Activated CD4-positive, alpha-beta T cell treated with anti-CD3 and anti-CD28 coated beads, Interleukin-10, Interleukin-2, amounts not matched to agents 100 ng/mL and 50 ng/mL, durations not matched to agents 16 hours and 8 hours (primary cell): ENCODE measurements at regions not wholly inside any gene's neighbourhood (a gene's known extent, or its start where the extent isn't known, plus 50 kb on each side); places are given as distances from the start of the nearest gene placed in this dataset.
"Not testable (repeated sequence)": the region's sequence is repeated elsewhere in the genome, so short reads cannot be mapped to it uniquely, and the experiment has no call there.

Source experiments
- DNase-seq: peaks from one replicate; pipeline ENCODE4 v3.0.0-alpha.2; 2020

DNA sequence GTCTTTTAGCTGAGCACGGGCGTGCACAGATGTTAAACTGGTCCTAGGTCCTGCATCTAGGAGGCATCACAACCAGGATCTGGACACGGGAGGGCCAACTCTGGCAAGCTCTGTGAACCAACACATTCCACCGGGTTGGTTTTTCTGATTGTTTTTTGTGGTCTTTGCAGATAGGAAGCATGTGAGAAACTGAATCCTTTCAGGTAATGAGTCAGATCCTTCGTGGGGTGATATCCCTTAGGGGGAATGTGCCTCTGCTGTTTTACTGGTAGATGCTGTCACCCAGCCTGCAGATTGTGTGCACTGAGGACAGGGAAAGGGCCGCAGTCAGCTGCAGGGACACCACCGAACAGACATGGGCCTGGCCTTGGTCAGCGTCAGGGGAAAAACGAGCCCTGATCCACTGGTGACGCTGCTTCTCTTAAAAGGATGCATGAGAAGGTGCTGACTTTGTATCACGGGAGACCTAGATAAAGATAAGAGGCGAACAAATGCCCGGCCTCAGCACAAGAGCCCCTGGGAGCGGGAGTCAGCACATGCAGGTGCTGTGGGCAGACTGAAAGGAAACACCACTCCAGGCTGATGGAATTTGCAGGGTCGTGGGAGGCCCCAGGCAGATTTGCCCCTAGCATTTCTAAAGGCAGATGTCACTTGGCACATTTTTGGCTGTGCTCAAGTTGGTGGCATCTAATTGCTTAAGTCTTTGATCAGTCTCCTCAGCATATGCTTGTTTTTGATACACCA is 51.1 kb downstream of the DOP1B start:
- peak; percentile 71 for DNase-seq

DNA sequence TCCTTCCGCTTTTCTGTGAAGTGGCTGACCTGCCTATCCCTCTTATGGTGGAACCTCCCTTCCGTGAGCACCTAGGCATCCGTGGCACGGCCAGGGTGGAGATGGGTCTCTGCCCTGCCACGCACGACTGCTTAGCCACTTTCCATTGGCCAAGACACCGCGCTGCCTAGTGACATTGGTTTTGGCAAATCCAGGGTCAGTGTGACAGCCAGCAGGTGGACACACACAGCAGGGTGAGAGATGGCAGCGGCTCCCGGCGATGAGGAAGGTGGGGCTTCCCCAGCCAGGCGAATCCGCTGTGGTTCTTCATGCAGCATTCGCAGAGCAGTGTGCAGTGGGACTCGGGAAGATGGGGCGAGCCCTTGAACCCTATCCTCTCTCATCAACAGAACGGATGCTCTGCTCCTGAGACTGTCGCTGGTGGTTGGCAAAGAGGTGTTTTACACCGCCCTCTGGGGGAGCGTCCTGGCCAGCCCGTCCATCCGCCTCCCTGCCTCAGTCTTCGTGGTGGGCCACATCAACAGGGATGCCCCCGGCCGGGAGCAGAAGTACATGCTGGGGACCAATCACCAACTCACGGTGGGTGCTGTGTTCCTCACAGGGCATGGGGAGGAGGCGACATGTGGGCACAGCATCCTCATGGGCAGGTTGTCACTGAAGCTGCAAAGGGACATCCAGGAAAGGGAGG is 51.8 kb downstream of the DOP1B start:
- DNase-seq: no peak

DNA sequence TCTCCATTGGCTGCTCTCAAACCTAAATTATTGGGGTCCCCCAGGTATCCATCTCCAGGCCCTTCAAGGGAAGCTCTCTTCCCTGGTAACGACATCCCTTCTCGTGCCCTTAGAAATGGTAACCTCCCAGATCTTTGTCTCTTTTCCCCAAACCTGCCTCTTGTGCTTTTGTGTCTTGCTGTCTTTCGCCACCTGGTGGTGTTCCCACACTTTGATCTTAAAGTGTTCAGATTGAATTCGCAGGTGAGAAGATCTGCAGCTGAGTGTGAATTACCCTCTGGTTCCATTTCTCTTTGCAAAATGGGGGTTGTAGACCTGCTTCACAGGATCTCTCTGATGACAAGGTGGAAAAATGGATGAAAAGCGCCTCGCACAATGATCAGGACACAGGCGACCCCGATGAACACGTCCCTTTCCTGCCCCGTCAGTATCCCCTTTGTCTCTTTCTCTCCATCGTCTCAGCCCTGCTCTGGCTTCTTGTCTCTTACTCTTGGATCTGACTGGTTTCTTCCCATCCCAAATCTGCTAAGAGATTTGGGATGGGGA is 53.1 kb downstream of the DOP1B start:
- DNase-seq: peak; percentile 65

DNA sequence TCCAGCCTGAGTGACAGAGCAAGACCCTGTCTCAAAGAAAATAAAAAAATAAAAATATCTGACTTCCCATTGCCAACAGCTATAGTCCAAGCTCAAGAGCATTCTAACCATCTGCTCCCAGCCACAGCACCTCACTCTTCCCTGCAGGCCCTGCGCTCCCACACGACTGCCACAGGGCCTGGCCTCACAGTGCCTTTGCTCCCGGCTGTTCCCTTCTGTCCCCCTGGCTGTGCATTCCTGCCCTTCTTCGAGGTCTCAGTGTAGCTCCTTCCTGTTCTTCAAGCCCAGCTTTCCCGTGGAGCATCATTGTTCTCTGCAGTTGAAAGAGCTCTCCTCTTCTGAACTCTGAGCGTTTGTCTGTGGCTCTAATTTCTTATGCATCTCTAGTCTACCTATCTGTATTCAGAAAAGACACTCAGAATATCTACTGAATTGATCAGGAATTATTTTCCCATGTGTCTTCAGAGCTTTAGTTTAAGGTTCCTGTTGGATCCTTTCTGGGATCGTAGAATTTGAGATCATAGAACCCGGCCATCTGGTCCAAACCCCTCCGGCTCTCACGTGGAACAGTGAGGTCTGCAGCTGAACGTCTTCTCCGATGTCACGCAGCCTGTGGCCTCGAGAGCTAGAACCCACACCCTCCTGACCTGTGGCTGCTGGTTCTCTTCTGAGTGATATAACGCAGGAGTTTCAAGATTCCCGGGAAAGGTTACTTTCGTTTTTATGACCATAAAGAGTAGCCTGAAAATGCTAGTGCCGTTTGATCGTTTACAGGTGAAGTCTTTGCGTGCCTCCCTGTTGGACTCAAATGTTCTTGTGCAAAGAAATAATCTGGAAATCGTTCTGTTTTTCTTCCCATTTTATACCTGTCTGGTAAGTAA is 54.4 kb downstream of the DOP1B start:
- no peak for DNase-seq

DNA sequence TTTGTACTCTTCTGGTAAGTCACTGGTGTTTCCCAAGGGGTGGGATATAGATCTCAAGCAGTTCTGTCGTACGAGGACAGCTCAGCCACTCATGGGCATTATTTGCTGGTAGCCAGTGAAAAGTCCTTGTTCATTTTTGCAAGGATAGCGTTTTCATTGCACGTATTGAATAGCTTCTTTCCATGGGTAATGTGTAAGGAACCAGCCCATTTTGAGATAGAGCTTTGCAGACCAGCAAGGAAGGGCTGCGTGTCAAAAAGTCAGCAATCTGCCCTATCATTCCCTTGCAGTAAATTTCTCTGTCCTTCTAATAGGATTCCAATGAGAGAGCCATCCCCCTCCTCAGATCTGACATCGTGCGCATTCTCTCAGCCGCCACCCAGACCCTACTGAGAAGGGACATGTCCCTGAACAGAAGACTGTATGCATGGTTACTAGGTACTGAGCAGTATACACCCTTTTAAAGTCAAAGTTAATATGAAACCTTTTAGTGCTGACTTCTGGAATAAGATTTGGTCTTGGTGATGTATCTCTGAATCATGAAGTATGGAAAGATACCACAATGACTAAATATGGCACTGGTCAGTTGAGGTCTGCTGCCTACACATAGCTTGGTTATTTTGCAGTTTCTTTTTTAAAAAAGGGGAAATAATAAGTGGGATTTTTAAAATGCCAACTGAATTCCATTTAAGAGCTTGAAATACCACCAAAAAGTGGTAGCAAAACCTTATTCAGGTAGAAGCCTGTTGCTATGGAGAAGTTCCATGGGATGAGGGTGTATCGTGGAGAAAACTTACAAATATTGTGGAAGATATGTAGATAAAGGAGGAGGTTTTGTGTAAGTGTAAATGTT is 55.3 kb downstream of the DOP1B start:
- peak; percentile 5 for DNase-seq

DNA sequence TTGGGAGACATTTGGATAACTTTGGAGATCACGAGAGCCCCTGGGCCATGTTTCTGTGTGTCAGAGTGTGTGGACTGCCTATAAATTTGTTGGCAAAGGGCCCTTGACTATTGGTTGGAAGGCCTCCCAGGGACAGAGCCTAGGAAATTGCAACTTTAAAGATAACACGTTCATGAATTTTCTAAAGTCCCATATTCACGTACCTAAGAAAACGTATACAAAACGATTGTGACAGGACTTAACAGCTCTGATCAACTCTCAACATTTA is 55.8 kb downstream of the DOP1B start:
- no peak for DNase-seq

DNA sequence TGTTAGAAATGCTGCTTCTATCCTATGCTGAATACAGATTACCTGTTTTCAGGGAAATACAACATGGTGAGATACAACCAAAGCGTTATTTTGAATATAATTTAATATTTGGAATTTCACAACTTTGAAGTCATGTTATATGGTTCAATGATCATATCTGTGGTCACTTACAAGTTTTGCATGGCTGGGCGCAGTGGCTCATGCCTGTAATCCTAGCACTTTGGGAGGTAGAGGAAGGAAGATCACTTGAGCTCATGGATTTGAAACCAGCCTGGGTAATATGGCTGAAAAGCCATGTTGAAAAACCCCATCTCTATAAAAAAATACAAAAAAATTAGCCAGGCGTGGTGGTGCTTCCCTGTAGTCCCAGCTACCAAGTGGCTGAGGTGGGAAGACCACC is 57.9 kb downstream of the DOP1B start:
- DNase-seq: no peak

DNA sequence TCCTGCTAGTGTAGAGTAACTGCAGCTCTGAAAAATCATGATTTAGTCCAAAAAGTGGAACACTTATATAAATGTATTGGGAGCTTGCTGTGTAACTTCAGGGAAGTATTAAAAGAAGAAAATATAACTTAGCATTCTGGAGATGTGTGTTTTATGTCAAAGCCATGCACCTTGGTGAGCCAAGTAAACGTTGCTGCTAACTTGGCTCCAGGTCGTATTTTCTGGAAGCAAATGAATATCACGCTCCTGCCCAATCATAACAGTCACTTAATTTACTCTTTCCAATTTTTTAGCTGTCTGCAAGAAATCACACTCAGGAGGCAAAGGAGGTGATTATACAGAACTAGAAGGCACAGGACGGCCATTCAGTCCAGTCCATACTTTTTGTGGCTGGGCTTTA is 61.1 kb downstream of the DOP1B start:
- DNase-seq: no peak

DNA sequence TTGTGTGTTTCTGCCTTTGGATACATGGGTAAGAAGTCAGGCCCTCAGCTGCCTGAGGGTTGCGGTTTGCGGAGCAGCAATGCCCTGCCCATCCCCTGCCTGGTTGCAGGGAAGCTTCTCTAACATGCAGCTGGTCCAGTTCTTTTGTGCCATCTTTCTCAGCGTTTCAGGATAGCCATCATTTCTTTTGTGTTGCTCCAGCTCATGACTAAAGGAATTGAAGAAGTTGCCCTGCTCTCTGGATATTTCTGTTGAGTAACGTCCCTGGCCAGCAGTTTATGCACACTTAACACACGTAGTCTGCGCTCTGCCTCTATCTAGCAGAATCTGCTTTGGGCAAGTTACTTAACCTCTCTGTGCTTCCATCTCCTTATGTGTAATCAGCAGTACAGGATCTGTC is 62.1 kb downstream of the DOP1B start:
- DNase-seq: no peak

DNA sequence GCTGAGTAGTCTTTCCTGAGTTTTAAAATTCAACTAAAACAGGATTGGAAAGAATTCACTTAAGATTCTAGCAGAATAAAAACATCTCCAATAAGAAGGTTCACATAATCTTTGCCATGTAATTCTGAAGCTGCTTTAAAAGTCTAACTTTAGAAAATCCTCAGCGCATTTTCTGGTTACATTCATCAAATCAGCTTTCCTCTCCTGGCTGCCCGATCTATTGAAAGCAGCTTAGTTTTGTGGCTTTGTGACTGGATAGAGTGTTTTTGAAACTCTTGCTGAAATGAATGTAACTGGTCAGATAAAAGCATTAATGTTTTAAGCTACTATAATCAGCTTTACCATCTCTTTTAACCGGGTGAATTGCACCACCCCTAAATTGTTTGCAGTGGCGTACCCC is 66.8 kb downstream of the DOP1B start:
- DNase-seq: no peak

DNA sequence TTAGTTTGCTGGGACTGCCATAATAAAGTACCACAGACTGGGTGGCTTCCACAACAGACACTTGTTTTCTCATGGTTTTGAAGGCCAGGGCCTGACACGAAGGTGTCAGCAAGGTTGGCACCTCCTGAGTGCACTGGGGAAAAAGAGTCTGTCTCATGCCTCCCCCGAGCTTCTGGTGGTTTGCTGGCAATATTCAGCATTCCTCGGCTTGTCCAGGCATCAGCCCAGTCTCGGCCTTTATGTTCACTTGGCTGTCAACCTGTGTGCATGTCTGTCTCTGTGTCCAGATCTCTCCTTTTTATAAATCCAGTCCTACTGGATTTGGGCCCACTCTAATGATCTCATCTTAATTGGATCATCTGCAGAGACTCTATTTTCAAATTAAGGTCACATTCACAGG is 72.6 kb downstream of the DOP1B start:
- no peak for DNase-seq

DNA sequence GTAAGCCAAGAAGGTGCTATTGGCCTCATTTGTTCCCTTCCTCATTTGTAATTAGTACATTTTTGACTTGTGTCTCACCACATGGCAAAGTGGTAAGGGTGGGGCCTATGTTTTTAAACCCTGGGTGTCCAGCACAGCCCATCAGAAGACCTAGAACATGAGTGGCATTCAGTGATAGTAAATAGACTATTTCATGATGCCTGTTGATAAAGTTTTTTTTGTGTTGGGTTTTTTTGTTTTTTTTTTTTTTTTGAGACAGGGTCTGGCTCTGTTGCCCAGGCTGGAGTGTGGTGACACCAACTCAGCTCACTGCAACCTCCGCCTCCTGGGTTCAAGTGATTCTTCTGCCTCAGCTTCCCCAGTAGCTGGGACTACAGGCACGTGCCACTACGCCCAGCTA is 74.8 kb downstream of the DOP1B start:
- not testable (repeated sequence) for DNase-seq

DNA sequence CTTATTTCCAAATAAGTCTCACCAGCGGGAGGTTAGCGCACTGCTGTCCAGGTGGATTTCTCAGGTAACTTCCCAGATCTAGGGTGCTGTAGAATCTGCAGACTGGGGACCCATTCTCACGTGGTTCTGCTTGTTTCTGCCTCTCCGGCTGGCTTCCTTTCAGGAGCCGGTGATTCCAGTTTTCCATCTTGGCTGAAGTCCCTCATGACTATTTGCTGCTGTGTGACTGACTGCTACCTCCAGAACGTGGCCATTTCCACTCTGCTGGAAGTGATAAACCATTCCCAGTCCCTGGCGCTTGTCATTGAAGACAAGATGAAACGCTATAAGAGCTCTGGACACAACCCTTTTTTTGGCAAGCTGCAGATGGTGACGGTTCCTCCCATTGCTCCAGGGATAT is 76.0 kb downstream of the DOP1B start:
- DNase-seq: no peak

DNA sequence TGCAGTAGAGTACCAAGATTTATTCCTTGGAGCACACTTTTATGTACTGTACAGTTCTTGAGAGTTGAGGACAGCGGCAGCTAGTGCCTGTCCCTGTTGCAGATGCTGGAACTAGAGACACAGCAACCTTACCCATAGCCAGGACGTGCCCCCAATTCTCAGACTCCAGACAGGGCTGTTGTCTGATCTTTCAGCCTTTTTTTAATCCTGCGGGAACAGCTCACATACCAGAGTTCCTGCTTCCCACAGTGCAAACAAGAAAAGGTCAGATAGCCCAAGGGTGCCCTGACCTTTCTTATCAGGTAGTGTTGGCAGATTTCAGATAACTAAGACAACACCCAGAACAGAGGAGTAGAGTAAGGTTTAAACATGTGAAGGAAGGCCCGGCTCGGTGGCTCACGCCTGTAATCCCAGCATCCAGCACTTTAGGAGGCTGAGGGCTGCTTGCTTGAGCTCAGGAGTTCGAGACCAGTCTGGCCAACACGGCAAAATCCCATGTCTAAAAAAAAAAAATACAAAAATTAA is 78.5 kb downstream of the DOP1B start:
- no peak for DNase-seq

DNA sequence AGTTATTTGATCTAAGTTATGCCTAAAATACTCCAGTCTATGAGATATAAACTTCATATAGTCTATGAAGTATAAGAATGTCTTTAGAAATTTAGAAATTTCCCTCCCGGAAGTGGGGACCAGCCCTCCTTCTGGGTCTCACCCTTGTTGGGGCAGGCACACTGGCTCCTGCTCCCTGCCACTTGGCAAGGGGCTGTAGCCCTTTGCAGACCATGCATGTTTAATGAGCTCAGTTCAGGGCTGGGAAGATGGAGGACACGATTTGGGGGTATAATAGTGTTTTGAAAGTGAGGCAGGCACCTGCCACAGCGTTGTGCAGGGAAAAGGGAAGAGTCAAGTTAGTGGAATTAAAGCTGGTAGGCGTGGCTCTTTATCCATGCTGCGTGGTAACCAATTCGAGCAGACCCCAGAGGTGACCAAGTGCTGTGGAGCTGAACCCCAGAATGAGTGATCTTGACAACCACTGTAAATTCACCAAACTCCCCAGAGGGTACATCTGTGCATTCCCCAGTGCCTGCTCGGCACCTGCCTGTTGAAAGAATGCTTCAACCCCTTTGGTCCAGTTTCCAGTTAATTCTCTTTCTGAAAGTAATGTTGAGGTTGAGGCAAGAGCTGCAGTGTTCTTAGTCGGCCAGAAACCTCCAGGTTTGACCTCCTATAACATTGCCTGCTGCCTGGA is 79.6 kb downstream of the DOP1B start:
- DNase-seq: no peak

DNA sequence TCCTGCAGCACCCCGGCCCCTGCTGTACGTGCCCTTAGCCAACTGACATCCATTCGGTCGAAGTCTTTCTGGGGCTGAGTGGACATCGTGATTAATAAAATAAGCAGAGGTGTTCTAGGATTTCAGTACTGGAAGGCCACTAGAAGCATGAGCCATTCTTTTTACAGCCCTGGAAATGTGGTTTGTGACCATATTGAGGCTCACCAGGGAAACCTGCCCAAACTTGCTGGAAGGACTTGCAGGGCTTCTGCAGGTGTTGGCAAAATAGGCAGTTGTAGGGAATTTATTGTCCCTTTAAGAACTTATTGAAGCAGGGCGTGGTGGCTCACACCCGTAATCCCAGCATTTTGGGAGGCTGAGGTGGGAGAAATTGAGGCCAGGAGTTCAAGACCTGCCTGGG is 80.8 kb downstream of the DOP1B start:
- no peak for DNase-seq

DNA sequence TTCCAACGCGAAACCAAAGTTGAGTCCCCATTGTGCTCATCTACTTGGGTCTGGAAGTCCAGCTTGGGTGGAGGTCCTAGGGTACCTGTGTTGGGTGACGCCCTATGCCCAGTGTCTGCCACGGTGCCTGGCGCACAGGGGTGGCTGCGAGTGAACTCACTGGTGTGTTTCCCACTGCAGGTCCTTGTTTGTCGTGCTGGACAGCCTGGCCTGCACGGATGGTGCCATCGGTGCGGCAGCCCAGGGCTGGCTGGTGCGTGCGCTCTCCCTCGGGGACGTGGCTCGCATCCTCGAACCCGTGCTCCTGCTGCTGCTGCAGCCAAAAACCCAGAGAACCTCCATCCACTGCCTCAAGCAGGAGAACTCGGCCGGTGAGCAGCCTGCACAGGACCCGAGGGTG is 80.4 kb upstream of the MORC3 start:
- DNase-seq: no peak

DNA sequence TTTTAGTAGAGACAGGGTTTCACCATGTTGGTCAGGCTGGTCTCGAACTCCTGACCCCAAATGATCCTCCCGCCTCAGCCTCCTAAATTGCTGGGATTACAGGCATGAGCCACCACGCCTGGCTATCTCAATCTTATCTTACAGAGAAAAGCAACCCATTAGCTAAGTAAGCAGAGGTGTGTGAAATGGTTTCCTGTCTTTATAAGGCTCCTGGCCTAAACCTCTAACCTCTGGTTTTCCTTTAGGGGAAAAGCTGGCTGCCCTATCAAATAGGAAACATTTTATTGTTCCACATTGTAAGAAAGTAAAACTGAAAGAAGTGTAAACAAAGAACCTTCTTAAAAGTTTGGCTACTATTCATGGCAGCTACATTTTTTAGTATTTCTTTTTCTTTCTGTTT is 78.3 kb upstream of the MORC3 start:
- DNase-seq: no peak

DNA sequence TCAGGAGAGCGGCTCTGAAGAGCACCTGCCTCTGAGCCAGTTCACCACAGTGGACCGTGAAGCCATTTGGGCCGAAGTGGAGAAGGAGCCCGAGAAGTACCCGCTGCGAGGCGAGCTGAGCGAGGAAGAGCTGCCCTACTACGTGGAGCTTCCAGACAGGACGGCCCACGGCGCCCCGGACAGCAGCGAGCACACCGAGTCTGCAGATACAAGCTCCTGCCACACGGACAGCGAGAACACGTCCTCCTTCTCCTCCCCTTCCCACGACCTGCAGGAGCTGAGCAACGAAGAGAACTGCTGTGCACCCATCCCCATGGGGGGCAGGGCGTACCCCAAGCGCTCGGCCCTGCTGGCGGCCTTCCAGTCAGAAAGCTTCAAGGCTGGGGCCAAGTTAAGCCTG is 74.9 kb upstream of the MORC3 start:
- DNase-seq: no peak

DNA sequence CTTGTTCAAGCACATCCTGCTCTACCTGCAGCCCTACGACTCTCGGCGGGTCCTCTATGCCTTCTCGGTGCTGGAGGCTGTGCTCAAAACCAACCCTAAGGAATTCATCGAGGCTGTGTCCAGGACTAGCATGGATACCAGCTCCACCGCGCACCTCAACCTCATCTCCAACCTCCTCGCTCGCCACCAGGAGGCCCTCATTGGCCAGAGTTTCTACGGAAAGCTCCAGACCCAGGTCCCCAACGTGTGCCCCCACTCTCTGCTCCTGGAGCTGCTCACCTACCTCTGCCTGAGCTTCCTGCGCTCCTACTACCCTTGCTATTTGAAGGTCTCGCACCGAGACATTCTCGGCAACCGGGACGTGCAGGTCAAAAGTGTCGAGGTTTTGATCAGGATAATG is 74.3 kb upstream of the MORC3 start:
- DNase-seq: no peak

DNA sequence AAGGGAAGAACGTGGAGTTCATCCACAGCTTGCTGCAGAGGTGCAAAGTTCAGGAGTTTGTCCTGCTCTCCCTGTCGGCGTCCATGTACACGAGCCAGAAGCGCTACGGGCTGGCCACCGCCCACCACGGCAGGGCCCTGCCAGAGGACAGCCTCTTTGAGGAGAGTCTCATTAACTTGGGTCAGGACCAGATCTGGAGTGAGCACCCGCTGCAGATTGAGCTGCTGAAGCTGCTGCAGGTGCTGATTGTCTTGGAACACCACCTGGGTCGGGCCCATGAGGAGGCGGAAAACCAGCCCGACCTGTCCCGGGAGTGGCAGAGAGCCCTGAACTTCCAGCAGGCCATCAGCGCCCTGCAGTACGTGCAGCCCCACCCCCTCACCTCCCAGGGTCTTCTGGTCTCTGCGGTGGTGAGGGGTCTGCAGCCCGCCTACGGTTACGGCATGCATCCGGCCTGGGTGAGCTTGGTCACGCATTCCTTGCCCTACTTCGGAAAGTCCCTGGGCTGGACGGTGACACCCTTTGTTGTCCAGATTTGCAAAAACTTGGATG is 73.8 kb upstream of the MORC3 start:
- DNase-seq: no peak
